ENCODE measurements at regions not wholly inside any gene's neighbourhood (a gene's known extent, or its start where the extent isn't known, plus 50 kb on each side); places are given as distances from the start of the nearest gene placed in this dataset.

- Mint-ChIP-seq H3K9me3 (peaks cover 0 to 4% (median 3%) of the 10 kb centered on the region in 7 donors), H3K36me3 (no peaks in the 10 kb centered on the region), H3K4me3 (no peak overlapping the region), H3K27ac (no peak overlapping the region), H3K27me3 (ENCODE audit: low read depth in 3 of 3) (peaks cover 5 to 13% (median 6%) of the 10 kb centered on the region in 3 donors), H3K4me1 (no peaks in the 10 kb centered on the region)
- H3K4me1 ChIP-seq (ENCODE audit: control insufficient read depth in 1 of 2, insufficient read depth in 2 of 2, low read length in 2 of 2): no peaks in the 10 kb centered on the region
- no peak overlapping the region for H3K4me2 ChIP-seq (replicated peaks; ENCODE audit: extremely low read depth, low read length, poor library complexity, severe bottlenecking)
- DNase-seq: no peak
- TF ChIP-seq, protein P1, sequence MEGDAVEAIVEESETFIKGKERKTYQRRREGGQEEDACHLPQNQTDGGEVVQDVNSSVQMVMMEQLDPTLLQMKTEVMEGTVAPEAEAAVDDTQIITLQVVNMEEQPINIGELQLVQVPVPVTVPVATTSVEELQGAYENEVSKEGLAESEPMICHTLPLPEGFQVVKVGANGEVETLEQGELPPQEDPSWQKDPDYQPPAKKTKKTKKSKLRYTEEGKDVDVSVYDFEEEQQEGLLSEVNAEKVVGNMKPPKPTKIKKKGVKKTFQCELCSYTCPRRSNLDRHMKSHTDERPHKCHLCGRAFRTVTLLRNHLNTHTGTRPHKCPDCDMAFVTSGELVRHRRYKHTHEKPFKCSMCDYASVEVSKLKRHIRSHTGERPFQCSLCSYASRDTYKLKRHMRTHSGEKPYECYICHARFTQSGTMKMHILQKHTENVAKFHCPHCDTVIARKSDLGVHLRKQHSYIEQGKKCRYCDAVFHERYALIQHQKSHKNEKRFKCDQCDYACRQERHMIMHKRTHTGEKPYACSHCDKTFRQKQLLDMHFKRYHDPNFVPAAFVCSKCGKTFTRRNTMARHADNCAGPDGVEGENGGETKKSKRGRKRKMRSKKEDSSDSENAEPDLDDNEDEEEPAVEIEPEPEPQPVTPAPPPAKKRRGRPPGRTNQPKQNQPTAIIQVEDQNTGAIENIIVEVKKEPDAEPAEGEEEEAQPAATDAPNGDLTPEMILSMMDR (IDR thresholded peaks at IDR 0.05): no peak
- 87% methylated on average over 6 of the region's 10 CpGs for WGBS (ENCODE audit: insufficient coverage)
- no peak overlapping the region for H3K27ac ChIP-seq (ENCODE audit: low read depth in 1 of 2, low read length in 2 of 2)
- H4K20me1 ChIP-seq (ENCODE audit: insufficient read depth, low read length): no peaks in the 10 kb centered on the region
- H3K4me3 ChIP-seq (replicated peaks in 1 of 3; ENCODE audit: low read depth in 2 of 3, low read length in 3 of 3): no peak overlapping the region
- no peak overlapping the region for H2AFZ ChIP-seq (ENCODE audit: insufficient read depth, low read depth, low read length, poor library complexity, severe bottlenecking)
- no peaks in the 10 kb centered on the region for H3K9me3 ChIP-seq (replicated peaks in 1 of 2; ENCODE audit: control insufficient read depth in 1 of 2, insufficient read depth in 1 of 2, low read length in 2 of 2)
- H3K9ac ChIP-seq (ENCODE audit: insufficient read depth, low read length, poor library complexity, severe bottlenecking): no peak overlapping the region
- intact Hi-C loops (cut with micrococcal nuclease): no loop called here
- H3K36me3 ChIP-seq (replicated peaks in 1 of 2; ENCODE audit: control insufficient read depth in 1 of 2, insufficient read depth in 2 of 2, low read length in 2 of 2): no peaks in the 10 kb centered on the region
- H3K27me3 ChIP-seq (ENCODE audit: control insufficient read depth in 2 of 2, insufficient read depth in 2 of 2, low read length in 2 of 2): no peaks in the 10 kb centered on the region
- H3K79me2 ChIP-seq (ENCODE audit: insufficient read depth, low read length): no peaks in the 10 kb centered on the region
These were observed 327.5 kb downstream of the SETD4 start for GRCh38 chr21:35732788-35733187.

DNA sequence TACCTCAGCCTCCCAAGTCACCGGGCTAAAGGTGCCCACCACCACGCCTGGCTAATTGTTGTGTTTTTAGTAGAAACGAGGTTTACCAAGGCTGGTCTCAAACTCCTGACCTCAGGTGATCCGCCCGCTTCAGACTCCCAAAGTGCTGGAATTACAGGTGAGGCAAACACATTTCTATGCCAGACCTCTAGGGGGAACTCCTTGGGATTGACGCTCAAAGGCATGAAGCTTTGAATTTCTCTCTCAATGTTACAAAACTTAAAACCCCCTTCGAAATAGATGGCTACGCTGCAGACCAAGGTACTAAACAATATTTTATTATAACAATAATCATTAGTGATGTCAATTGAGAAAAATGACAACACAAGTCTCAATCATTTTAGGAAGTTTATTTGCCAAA lies 330.0 kb downstream of the SETD4 start:
- WGBS (ENCODE audit: insufficient coverage): 100% methylated on average over 3 of the region's 8 CpGs
- Histone ChIP-seq H4K20me1 (ENCODE audit: insufficient read depth, low read length) (no peaks in the 10 kb centered on the region), H3K4me3 (replicated peaks in 1 of 3; ENCODE audit: low read depth in 2 of 3, low read length in 3 of 3) (no peak overlapping the region), H3K36me3 (replicated peaks in 1 of 2; ENCODE audit: control insufficient read depth in 1 of 2, insufficient read depth in 2 of 2, low read length in 2 of 2) (no peaks in the 10 kb centered on the region), H3K79me2 (ENCODE audit: insufficient read depth, low read length) (no peaks in the 10 kb centered on the region), H2AFZ (ENCODE audit: insufficient read depth, low read depth, low read length, poor library complexity, severe bottlenecking) (no peak overlapping the region), H3K27ac (ENCODE audit: low read depth in 1 of 2, low read length in 2 of 2) (no peak overlapping the region), H3K9ac (ENCODE audit: insufficient read depth, low read length, poor library complexity, severe bottlenecking) (no peak overlapping the region), H3K9me3 (replicated peaks in 1 of 2; ENCODE audit: control insufficient read depth in 1 of 2, insufficient read depth in 1 of 2, low read length in 2 of 2) (no peaks in the 10 kb centered on the region), H3K4me2 (replicated peaks; ENCODE audit: extremely low read depth, low read length, poor library complexity, severe bottlenecking) (no peak overlapping the region), H3K4me1 (ENCODE audit: control insufficient read depth in 1 of 2, insufficient read depth in 2 of 2, low read length in 2 of 2) (no peaks in the 10 kb centered on the region), H3K27me3 (ENCODE audit: control insufficient read depth in 2 of 2, insufficient read depth in 2 of 2, low read length in 2 of 2) (no peaks in the 10 kb centered on the region)
- no peaks in the 10 kb centered on the region for H3K4me1 Mint-ChIP-seq
- intact Hi-C loops (cut with micrococcal nuclease): no loop called here
- TF ChIP-seq, protein P1 (IDR thresholded peaks at IDR 0.05): no peak
- peaks cover 5 to 14% (median 6%) of the 10 kb centered on the region in 3 donors for H3K27me3 Mint-ChIP-seq (ENCODE audit: low read depth in 3 of 3)
- H3K36me3 Mint-ChIP-seq: no peaks in the 10 kb centered on the region
- no peak for DNase-seq
- no peak overlapping the region for H3K27ac Mint-ChIP-seq
- no peak overlapping the region for H3K4me3 Mint-ChIP-seq
- peaks cover 0 to 4% (median 0%) of the 10 kb centered on the region in 7 donors for H3K9me3 Mint-ChIP-seq

Measured in CD14-positive monocyte (primary cell).